Thoracic aorta (tissue), 2 donors: ENCODE measurements at regions not wholly inside any gene's neighbourhood (a gene's known extent, or its start where the extent isn't known, plus 50 kb on each side); places are given as distances from the start of the nearest gene placed in this dataset.
"Not testable (repeated sequence)": the region's sequence is repeated elsewhere in the genome, so short reads cannot be mapped to it uniquely, and the experiment has no call there.

Experiments
- ATAC-seq: fragments of 150-250 bp; one replicate; pipeline ENCODE4 v1.8.0; 2017; ENCODE audit warnings: low read depth; ENCODE audit not compliant: insufficient number of reproducible peaks, low FRiP score
- DNase-seq: peaks from one replicate; pipeline ENCODE4 v3.0.0-alpha.2; 2020; ENCODE audit warnings: low spot score
- H3K27ac ChIP-seq, 2 donors: fragments of 200-600 bp; sonication (generic); 1 replicate in 1 of 2; 2 replicates in 1 of 2; pipeline ENCODE4 v1.5.1; 2016; ENCODE audit warnings: mild to moderate bottlenecking in 2 of 2, moderate library complexity in 2 of 2
- H3K27me3 ChIP-seq: fragments of 200-600 bp; sonication (generic); replicated peaks from 2 replicates; pipeline ENCODE4 v1.6.0; 2016; ENCODE audit warnings: mild to moderate bottlenecking; ENCODE audit not compliant: insufficient read depth
- H3K36me3 ChIP-seq: fragments of 200-600 bp; sonication (generic); one replicate; pipeline ENCODE4 v1.5.1; 2016
- H3K4me1 ChIP-seq, 2 donors: fragments of 200-600 bp; sonication (generic); 1 replicate in 1 of 2; 2 replicates in 1 of 2; pipeline versions ENCODE4 v1.5.1 to v1.6.0; 2016; ENCODE audit warnings: low read depth in 2 of 2, mild to moderate bottlenecking in 1 of 2; ENCODE audit not compliant: control insufficient read depth in 1 of 2
- H3K4me3 ChIP-seq: fragments of 200-600 bp; sonication (generic); 2 replicates; pipeline ENCODE4 v1.5.1; 2016; ENCODE audit warnings: mild to moderate bottlenecking
- H3K9me3 ChIP-seq: fragments of 200-600 bp; sonication (generic); 2 replicates; pipeline ENCODE4 v1.5.1; 2016
- TF ChIP-seq, protein P1 (sequence below): fragments of 200-600 bp; sonication (generic); IDR thresholded peaks from one replicate; pipeline ENCODE4 v1.5.1; 2019; ENCODE audit warnings: antibody characterized with exemption

DNA sequence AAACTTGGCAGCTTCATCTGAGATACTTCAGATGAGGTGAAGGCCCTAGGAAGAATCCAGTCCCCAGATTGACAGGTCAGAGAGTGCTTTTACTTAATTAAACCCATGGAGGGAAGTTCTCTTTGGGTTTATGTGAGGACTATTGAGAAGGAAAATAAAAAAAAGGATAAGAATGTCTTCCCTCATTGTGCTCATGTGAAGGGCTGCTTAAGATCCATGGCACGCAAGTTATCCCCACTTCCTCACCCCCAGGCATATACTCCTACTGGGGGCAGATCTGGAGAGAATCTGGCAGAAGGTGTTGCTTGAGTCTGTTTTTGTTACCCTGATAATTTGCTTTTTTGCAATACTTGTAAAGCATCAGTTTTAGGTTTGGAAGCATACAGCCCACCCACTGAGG, 322.9 kb upstream of the TFAP2D start:
- DNase-seq, result no peak
- H3K4me1 ChIP-seq, result no peaks in the 10 kb centered on the region
- no peak overlapping the region for H3K4me3 ChIP-seq
- H3K27ac ChIP-seq, result no peak overlapping the region
- H3K27me3 ChIP-seq, result no peaks in the 10 kb centered on the region
- no peaks in the 10 kb centered on the region for H3K36me3 ChIP-seq
- ATAC-seq, result no peak
- TF ChIP-seq, protein P1, sequence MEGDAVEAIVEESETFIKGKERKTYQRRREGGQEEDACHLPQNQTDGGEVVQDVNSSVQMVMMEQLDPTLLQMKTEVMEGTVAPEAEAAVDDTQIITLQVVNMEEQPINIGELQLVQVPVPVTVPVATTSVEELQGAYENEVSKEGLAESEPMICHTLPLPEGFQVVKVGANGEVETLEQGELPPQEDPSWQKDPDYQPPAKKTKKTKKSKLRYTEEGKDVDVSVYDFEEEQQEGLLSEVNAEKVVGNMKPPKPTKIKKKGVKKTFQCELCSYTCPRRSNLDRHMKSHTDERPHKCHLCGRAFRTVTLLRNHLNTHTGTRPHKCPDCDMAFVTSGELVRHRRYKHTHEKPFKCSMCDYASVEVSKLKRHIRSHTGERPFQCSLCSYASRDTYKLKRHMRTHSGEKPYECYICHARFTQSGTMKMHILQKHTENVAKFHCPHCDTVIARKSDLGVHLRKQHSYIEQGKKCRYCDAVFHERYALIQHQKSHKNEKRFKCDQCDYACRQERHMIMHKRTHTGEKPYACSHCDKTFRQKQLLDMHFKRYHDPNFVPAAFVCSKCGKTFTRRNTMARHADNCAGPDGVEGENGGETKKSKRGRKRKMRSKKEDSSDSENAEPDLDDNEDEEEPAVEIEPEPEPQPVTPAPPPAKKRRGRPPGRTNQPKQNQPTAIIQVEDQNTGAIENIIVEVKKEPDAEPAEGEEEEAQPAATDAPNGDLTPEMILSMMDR, result no peak
- H3K9me3 ChIP-seq, result no peaks in the 10 kb centered on the region

DNA sequence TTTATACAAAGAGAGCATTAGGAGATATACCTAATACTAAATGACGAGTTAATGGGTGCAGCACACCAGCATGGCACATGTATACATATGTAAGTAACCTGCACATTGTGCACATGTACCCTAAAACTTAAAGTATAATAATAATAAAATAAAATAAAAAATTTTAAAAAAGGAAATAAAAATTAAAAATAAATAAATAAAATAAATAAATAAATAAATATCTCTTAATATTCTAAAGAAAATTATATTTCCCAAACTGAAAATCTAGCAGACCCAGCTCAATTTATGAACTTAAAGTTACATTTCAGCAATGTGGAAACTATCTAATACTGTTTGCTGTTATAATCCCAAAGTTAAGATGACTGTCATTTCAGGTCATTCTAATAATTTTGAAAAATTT, 319.2 kb upstream of the TFAP2D start:
- not testable (repeated sequence) for H3K4me3 ChIP-seq, ATAC-seq, H3K36me3 ChIP-seq, H3K4me1 ChIP-seq, H3K27me3 ChIP-seq, DNase-seq, H3K9me3 ChIP-seq, H3K27ac ChIP-seq

DNA sequence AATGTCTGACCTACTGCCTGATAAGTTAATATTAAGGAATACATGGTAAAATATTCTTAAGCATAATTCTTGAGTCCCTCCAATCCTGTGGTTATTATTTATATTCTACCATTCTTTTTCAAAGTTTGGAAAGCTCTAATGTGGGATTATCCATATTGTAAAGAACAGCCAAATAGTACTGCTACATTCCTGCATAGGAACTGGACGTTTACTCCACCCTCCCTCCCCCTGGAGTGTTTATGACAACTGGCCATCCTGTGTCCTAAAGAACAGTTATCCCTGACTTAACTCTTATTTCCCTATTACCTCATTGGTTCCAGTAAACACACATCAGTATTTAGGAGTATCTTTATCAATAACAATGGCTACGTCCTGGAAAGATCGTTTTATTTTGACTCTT, 308.7 kb upstream of the TFAP2D start:
- TF ChIP-seq, protein P1, result no peak
- ATAC-seq, result no peak
- no peak for DNase-seq
- H3K27me3 ChIP-seq, result no peaks in the 10 kb centered on the region
- no peaks in the 10 kb centered on the region for H3K36me3 ChIP-seq
- no peak overlapping the region for H3K4me3 ChIP-seq
- H3K9me3 ChIP-seq, result no peaks in the 10 kb centered on the region
- no peaks in the 10 kb centered on the region for H3K4me1 ChIP-seq
- H3K27ac ChIP-seq, result no peak overlapping the region

DNA sequence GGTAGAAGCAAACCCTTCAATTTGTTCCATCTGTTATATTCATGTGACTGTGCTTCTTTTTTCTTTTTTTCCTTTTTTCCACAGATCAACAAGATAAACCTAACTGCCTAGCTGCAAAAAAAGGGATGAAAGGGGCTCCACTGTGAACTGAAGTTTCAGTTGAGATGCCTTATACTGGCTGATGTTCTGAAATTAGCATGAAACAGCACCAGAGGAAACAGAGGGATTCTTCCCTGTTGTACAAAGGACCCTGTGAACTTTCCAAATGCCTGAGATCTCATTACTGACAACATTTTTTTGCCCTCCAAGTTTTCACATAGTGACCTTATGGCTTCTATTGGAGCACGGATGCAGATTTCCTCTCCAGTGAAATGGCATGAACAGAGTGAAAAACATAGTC, 302.7 kb upstream of the TFAP2D start:
- Histone ChIP-seq H3K4me3 (no peak overlapping the region), H3K9me3 (no peaks in the 10 kb centered on the region), H3K36me3 (no peaks in the 10 kb centered on the region), H3K27ac (no peak overlapping the region), H3K4me1 (no peaks in the 10 kb centered on the region), H3K27me3 (no peaks in the 10 kb centered on the region)
- DNase-seq, result no peak
- TF ChIP-seq, protein P1, result no peak
- ATAC-seq, result no peak

DNA sequence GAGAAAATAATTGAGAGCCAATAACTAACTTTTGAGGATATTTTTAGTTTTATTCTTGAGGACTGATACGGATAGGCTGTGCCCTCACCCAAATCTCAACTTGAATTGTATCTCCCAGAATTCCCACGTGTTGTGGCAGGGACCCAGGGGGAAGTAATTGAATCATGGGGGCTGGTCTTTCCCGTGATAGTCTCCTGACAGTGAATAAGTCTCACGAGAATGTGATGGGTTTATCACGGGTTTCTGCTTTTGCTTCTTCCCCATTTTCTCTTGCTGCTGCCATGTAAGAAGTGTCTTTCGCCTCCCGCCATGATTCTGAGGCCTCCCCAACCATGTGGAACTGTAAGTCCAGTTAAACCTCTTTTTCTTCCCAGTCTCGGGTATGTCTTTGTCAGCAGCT, 292.3 kb upstream of the TFAP2D start:
- H3K4me3 ChIP-seq, H3K27me3 ChIP-seq, DNase-seq, H3K9me3 ChIP-seq, H3K4me1 ChIP-seq, H3K36me3 ChIP-seq, H3K27ac ChIP-seq, ATAC-seq: not testable (repeated sequence)

DNA sequence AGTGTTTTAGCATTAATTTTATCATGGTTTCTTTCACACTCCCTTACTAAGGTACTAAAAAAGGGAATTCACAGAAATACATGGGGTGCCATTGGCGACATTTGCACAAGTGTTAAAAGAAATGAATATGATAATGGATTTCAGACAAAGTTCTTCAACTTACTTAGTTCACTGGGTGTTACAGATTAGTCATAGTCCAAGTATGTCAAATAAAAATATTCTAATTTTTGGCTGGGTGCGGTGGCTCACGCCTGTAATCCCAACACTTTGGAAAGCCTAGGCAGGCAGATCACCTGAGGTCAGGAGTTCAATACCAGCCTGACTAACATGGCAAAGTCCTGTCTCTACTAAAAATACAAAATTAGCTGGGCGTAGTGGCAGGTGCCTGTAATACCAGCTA, 286.1 kb upstream of the TFAP2D start:
- TF ChIP-seq, protein P1, result no peak

More for the DNA sequence above, 286.1 kb upstream of the TFAP2D start:
- H3K4me3 ChIP-seq, result no peak overlapping the region
- ATAC-seq (no peak), DNase-seq (no peak)
- no peaks in the 10 kb centered on the region for H3K4me1 ChIP-seq
- H3K27me3 ChIP-seq, result no peaks in the 10 kb centered on the region
- H3K36me3 ChIP-seq, result no peaks in the 10 kb centered on the region
- no peak overlapping the region for H3K27ac ChIP-seq
- no peaks in the 10 kb centered on the region for H3K9me3 ChIP-seq
